Posterior vena cava (tissue), 2 donors: ENCODE measurements at regions not wholly inside any gene's neighbourhood (a gene's known extent, or its start where the extent isn't known, plus 50 kb on each side); places are given as distances from the start of the nearest gene placed in this dataset.
A peak's percentile ranks its signal among the peaks of the same experiment; 100 is the strongest.

ENCODE experiments used
- DNase-seq: peaks from one replicate; pipeline ENCODE4 v3.0.0-alpha.2; 2020; ENCODE audit warnings: low spot score
- intact Hi-C, 2 donors: fragments of 100-400 bp; cut with DNase I; formaldehyde crosslinking; loops; one replicate each; pipeline versions ENCODE4 v1.14.1 to v1.14.2; 2022 to 2023
- donor health status: DM: yes; HTN: yes; CAD: no.
- donor health status: DM: yes; HTN: yes; CAD: no.

DNA sequence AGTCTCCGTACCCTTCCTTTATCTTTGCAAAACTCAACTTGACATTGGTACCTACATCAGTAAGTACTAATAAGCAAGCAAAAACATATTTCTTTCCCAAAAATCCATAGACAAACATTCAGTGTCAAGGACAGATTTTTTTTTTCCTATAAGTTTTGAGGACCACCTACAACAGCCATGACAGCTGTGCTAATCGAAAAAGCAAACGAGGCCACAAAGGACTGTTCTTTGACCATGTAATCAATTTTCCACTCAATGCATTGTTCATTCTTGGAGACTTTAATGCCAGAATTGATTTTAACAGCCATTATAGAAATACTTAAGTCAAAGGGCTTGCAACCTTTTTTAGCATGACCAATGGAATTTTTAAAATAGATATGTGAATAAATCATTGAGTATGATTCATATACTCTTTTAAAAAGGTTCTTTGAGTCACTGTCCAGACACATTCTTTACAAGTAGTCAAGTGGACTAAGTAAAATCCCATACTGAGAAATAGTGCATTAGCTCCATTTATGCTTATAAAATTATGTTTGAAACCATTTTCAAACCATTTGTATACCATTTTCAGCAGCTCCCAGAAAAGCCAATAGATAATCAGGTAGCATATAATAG is 323.9 kb downstream of the MZT1 start:
- no peak for DNase-seq
- intact Hi-C loops: no loop called here

DNA sequence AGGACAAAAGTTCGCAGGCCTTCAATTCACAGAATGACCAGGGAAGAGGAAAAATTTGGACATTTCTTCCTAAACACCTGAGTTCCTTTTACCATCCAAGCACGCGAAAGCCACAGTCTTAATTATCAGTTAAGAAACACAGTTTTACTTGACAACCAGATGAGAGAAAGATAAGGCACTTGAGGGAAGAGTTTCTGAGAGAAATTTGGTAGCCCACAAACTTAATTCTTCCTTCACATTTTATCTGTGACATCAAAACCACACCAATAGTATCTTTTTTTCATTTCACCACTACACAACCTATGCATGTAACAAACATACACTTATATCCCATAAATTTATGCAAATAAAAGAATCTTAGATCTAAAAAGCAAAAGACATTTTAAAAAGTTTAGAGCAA is 326.6 kb downstream of the MZT1 start:
- intact Hi-C loops: no loop called here
- DNase-seq: no peak

DNA sequence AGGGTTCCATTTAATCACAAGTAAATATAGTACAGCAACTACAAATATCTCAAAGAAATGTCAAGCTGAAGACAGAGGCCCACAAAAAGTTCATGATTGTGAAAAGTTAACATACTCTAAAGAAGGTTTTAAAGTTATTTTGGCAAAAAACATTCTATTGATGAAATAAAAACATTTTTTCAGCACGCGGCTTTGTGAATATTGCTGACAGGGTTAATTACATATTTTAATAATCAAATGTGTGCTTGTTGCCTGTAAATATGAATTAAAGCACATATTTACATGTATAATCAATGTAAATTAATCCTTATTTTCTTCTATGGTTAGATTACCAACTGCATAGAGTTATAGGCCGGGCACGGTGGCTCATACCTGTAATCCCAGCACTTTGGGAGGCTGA is 328.1 kb downstream of the MZT1 start:
- intact Hi-C loops: no loop called here
- DNase-seq: no peak

DNA sequence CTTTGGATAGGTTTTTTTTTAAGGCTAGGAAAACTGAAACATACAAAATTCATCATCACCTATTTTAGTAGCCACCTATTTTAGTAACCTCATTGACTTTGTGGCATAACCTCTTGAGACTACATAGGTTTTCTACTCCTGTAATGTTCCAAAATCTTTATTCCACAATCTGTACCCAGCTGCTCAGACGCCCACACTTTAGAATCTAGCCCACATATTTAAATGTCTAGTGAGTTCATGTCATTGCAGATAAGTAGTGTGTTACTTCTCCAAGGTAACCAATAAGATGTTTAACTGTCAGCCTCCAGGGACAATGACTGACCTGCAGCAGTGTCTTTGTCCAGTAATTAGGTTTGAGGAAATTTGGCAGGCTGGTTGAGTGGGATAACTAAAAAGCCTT is 330.2 kb downstream of the MZT1 start:
- no peak for DNase-seq
- intact Hi-C loops: no loop called here

DNA sequence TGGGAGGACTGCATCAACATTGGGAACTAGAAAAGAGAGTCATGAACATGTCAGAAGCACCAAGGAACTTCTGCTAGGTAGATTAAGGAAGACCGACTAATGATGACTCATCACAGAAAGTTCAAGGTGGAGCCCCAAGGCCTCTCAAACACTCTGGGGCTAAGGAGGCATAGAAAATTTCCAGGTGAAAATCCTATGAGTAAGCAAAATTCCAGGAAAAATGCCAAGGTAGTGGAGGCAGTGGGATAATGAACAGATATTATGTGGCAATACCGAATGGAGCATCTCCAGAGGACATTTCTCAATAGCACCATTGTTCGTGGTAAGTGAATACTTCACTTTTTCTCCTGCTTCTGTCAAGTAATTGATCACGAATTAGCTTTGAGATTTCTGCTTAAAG is 336.5 kb downstream of the MZT1 start:
- intact Hi-C loops: no loop called here
- no peak for DNase-seq

DNA sequence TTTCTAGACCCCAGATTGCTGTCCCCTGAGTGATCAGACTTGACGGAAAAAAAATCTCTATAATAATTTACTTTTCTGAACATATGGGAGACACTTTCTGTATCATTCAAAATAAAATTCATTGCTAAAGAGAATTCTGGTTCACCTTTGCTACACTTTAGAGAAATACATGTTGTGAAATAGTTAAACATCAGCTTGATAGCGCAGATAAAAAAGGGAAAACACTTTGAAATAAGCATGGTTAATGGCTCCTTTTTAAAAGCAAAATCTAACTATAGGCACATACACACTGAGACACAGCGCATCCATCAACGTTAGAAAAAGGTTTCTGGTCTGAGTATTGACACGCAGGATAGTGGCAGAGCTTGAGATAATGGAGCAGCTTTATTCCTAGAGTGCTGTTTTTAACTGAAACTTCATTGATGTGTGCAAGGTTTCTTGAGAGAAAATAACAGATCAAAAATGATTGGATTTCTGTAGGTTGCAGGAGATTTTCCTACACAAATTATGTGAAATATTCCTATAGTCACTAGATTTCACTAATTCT is 341.2 kb downstream of the MZT1 start:
- intact Hi-C loops: no loop called here
- no peak for DNase-seq

DNA sequence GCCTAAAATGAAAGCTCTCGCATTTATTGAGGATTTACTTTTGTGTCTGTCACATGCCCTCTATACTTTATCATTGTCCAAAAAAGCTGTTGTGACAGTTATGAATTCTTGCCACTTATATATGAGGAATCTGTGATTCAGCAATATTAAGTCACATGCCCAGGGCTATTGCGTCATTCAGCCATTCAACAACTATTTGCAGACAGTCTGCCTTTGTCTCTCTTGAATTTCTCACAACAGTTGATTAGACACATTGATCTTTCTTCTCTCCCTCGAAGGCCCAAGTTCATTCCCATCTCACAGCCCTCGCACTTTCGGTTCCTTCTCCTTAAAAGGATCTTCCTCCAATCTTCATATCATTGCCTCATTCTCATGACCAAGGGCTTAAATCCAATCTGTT is 342.6 kb downstream of the MZT1 start:
- intact Hi-C loops: no loop called here
- DNase-seq: no peak

DNA sequence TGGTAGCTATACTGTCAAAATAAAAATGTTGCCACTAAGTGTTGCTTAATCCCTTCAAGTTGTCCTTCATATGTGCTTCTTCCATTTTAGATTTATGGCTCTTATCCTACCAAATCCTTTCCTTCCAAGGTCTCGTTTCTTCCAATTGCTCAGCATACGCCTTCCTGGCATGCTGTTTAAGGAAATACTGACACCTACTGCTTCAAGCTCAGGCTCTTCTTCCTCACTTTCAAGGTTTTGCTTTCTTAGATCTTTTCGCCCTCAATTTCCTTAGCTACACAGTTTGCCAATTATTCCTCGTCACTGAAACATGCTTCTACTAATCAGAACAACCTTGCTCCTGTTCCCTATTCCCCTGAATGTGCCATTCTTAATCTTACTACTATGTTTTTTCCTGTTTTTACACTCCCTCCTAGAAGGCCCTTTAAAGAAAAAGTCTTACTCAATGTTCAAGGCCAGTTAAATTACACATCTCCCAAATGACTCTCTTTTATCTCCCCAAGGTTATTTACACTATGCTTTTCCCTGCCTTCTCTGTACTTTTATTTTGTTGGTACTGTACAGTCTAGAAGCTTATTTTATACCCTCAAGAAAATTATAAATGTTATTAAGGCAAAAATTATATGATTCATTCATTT is 343.1 kb downstream of the MZT1 start:
- no peak for DNase-seq
- intact Hi-C loops: no loop called here

DNA sequence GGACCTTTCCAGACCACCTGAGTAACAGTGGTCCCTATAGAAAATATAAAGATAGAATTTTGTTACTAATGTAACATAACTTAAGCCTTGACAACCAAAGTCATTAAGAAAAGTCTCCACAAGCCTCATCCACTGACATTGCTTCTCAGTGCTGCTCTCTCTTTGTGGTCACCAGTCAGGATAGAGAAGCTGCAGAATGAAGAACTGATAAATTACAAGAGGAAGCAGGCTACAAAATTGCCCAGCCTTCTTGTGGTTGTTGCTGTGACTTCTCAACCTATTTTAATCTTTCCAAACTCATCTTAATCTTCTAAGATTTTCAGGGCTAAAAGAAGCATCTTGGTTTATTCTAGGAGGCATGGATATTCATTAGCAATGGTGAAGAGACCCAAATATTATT is 343.8 kb downstream of the MZT1 start:
- intact Hi-C loops: no loop called here

DNA sequence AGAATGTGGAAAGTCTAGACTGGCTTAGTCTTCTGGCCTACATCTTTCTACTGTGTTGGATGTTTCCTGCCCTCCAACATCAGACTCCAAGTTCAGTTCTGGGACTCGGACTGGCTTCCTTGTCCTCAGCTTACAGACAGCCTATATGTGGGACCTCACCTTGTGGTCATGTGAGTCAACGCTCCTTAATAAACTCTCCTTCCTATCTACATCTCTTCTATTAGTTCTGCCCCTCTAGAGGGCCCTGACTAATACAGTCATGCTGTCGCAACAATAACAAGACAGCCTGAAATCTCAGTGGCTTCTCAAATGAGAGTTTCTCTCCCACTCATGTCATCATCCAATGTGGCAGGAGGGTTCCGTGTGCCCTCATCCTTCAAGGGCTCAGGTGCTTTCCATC is 347.8 kb downstream of the MZT1 start:
- DNase-seq: no peak
- intact Hi-C loops: no loop called here

More for the DNA sequence above, 343.8 kb downstream of the MZT1 start:
- DNase-seq: no peak

DNA sequence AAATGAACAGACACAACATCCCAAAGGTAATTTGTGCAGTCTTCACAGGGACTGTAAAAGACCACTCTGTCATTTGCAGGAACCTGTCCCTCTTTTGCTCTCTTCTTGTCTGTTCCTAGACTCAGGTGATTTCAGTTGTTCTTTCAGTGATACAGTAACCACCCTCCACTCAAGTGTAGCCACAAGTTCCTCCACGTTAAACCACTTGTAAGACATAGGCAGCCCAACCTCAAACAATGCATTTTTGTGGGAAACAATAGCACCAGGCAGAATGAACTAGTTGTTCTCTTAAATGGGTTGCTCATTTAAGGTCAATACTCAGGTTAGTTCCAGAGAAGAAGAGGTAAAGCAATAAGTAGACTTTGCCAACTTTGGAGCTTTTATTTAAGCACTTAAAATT is 359.4 kb downstream of the MZT1 start:
- intact Hi-C loops: no loop called here
- DNase-seq: no peak

DNA sequence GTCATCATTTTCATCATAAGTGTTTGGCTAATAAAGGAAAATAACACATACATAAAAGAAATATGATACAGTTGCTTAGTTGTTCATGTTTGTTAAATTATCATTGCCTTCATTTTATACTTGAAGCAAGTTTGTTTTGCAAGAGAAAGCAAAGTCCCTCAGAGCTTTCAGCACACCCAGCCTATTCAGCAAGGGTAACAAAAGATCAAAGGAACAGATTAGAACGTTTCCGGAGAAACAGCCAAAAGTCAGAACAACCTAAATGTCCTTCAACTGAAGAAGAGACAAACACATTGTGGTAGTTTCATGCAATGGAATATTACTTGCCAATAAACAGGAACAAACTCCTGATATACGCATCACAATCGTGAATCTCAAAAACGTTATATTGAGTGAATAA is 380.7 kb downstream of the MZT1 start:
- no peak for DNase-seq
- intact Hi-C loops: no loop called here

DNA sequence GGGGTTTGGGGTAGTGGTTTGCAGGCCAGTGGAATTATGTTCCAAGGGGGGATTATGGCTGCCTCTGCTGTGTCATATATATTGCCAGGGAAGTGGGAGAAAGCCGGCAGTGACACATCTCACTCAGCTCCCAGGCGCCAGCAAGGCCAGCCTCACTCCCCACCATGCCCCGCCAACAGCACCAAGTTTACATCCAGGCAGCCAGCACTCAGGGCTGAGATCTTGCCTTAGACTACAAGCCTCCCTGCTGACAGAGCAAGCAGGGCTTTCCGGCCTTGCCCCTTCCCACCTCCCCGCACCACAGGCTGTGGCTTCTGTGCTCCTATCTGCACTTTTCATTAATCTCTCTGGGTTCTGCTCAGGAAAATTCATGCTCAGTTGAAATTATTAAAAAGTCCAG is 385.1 kb downstream of the MZT1 start:
- intact Hi-C loops: no loop called here
- peak; percentile 57 for DNase-seq

DNA sequence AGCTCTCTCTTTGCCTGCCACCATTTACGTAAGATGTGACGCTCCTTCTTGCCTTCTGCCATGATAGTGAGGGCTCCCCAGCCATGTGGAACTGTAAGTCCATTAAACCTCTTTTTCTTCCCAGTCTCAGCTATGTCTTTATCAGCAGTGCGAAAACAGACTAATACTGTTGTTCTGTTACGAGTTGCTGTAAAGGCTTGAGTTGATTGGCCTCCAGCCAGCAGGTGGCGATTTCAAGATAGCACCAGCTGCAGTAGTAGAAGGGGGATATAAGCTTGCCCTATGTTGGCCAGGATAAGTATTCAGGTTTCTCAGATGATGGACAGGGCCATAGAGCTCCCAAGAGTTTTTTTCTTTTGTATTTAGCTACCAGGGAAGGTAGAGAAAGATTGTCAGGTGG is 385.5 kb downstream of the MZT1 start:
- intact Hi-C loops: no loop called here
- no peak for DNase-seq

DNA sequence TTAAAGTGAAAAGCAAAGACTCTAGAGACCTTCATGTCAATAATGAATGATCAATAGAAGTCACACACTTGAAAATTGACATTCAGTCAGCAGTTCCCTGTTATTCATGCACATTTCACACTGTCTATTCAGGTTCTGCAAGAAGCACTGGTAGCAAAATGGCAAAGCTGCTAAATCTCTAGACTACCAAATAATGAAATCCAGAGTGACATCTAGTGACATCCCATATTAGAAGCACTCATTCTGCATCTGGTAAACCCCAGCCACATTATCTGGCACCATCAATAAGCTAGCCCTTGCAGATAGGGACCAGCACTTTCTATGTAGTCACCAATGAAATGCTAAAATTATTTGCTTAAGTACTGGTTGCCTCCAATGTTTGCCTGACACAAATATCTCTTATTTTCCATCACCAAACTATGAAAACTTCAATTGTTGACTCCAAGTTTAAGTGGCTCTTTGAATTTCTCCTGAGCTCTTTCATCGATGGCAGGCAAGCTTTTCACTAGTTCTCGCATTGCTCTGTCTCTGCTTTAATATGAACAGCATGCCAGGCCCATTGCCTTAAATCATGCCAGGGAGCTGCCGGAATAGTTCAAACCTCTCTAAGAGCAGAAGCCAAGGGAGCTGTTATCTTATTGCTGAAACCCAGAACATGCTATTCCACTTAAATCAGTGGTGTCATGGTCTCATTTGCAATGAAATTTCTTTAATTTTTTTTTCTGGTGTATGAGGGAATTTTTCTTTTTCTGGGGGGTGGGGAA is 409.9 kb downstream of the MZT1 start:
- DNase-seq: no peak
- intact Hi-C loops: no loop called here

DNA sequence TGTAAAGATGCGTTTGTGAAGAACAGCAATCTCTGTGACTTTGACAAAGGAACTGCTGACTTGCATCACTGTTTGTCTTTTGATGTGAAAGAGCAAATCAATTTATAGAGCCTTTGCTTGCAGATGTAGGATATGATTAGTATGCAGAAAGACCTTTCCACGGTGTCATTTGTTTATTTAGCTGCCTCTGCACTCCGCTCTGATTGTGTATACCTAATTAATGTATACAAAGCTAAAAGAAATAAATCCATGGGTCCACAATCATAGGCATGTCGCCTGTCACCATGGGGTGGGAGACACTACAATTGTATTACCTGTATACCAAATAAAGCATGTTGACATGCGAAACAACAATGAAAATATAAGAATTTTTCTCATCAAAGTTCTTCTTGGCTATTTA is 410.7 kb downstream of the MZT1 start:
- intact Hi-C loops: no loop called here
- no peak for DNase-seq

DNA sequence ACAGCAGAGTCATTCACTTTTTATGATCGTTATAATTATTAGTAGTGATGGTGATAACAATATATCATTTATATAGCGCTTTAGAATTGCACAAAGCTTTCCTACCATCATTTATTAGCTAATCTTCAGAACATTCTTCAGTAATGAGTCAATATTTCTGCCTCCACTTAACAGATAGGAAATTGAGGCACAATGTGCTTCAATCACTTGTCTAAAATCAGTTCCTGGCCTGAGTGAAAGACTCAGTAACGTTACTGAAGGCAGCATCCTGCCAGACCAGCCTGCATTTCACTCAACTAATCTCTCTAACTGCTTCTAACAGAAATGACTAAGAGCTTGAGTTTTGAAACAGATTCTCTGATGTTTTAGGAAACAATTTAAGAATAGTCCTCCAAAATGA is 412.1 kb downstream of the MZT1 start:
- intact Hi-C loops: no loop called here
- no peak for DNase-seq

DNA sequence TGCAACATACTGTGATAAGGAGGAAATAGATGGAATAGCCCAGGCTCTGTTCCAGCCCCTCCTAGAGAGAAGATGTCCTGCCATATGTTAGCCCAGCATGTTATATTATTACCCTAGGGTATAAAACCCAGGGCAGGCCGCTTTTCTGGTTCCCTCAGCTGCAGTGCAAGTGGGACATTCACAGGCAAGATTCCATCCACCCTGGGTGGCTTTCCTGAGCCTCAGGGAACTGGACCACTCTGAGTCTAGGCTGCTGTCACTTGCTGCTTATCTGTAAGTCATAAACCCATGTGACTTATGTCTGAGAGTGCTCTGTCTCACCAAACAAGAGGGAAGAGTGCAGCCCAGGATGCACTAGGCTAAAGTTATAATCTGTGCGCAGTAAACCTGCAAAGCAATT is 413.2 kb downstream of the MZT1 start:
- no peak for DNase-seq
- intact Hi-C loops: no loop called here

DNA sequence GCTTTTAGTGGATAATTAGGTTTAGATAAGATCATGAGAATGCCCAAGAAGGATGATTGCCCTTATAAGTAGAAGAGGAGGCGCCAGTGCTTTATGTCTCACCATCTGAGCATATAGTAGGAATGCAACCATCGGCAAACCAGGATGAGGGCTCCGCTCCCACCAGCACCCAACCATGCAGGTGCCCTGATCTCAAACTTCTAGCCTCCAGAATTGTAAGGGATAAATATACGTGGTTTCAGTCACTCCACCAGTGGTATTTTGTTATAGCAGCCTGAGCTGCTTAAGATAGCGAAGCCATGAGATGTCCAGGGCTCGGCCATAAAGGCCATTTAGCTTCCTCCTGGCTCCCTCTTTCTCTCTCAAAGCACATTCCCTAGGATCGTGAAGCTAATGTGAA is 413.9 kb downstream of the MZT1 start:
- intact Hi-C loops: no loop called here
- DNase-seq: no peak

DNA sequence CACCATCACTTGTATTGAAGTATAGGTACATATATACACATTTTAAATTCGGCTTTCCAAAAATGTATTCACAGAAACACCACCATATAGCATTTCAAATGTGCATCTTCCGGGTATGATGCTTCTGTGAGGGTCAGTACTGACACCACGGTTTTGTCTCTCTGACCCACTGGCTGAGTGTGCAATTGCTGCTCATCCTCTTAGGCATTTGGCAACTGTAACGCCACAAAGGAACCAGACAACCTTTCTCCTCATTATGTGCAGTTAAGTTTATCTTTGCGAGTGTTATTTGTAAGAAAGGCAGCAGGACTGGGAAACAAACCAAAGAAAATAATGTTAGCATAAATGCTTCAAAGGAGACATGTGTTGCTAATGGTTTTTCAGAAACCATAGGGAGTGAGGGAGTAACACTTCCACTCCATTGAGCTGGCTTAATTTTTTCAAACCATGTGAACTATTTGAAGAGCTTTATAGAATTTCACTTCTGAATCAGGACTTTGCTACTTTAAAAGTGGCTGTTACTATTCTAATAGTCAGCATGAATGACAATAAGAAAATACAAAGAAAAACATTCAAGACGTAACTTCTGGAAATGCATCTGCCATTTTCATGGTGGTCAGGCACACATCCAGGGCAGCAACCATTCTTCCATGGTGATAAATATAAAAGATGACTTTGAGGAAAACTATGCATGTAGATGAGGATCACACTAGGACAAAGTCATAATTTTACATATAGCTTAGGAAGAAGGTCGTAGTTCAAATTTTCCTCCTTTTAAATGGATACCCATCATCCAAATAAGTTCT is 423.3 kb downstream of the MZT1 start:
- intact Hi-C loops: no loop called here
- DNase-seq: no peak
